GM10248 (cell line): ENCODE measurements at regions not wholly inside any gene's neighbourhood (a gene's known extent, or its start where the extent isn't known, plus 50 kb on each side); places are given as distances from the start of the nearest gene placed in this dataset.

ENCODE experiments used
- CTCF ChIA-PET: fragments of 300-600 bp; sonication (Branson Sonifier 250); formaldehyde crosslinking; extraction: SDS; loops from one replicate; lab custom pipeline; 2021; ENCODE audit warnings: antibody characterized with exemption; lab: Yijun Ruan, JAX
- POLR2A ChIA-PET: fragments of 350-650 bp; sonication (Branson Sonifier 250); formaldehyde crosslinking; extraction: SDS; loops from one replicate; lab custom pipeline; 2020; ENCODE audit warnings: antibody characterized with exemption; lab: Yijun Ruan, JAX
- DNase-seq: peaks from one replicate; pipeline ENCODE4 v3.0.0; 2012; ENCODE audit errors: extremely low spot score
- TF ChIP-seq, protein P1 (sequence below): IDR thresholded peaks from 2 replicates; pipeline ENCODE4 v1.5.1; 2012; ENCODE audit warnings: mild to moderate bottlenecking, low read depth; ENCODE audit errors: extremely low read depth, missing control alignments, control extremely low read depth

DNA sequence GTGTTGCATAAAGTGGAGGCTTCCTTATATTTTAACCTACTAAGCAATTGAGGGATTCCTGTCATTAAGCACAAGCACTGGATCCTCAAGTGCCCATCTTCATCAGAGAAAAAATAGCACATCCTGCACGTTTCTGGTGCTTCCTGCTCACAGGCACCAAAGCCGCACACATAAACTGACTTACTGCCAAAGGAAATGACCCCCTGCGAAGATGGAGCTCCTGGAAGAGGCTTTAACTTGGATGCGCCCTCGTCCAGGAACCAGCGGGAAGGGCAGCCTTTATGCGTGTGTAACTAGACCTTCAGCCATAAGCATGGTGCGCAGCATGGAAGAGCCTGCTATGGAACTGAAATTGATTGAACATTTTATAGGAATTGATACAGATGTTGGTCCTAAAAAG lies 188.7 kb downstream of the FTCDNL1 start:
- ChIA-PET POLR2A (no interaction called here), CTCF (no interaction called here)
- DNase-seq, result no peak
- TF ChIP-seq, protein P1, sequence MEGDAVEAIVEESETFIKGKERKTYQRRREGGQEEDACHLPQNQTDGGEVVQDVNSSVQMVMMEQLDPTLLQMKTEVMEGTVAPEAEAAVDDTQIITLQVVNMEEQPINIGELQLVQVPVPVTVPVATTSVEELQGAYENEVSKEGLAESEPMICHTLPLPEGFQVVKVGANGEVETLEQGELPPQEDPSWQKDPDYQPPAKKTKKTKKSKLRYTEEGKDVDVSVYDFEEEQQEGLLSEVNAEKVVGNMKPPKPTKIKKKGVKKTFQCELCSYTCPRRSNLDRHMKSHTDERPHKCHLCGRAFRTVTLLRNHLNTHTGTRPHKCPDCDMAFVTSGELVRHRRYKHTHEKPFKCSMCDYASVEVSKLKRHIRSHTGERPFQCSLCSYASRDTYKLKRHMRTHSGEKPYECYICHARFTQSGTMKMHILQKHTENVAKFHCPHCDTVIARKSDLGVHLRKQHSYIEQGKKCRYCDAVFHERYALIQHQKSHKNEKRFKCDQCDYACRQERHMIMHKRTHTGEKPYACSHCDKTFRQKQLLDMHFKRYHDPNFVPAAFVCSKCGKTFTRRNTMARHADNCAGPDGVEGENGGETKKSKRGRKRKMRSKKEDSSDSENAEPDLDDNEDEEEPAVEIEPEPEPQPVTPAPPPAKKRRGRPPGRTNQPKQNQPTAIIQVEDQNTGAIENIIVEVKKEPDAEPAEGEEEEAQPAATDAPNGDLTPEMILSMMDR, result no peak

DNA sequence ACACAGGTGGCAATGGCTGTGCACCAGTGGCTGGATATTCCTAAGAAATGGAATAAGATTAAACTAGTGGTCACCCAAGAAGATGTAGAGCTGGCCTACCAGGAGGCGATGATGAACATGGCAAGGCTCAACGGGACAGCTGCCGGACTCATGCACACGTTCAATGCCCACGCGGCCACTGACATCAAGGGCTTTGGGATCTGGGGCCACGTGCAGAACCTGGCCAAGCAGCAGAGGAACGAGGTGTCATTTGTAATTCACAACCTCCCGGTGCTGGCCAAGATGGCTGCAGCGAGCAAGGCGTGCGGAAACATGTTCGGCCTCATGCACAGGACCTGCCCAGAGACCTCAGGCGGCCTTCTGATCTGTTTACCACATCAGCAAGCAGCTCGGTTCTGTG lies 190.8 kb downstream of the FTCDNL1 start:
- ChIA-PET POLR2A (no interaction called here), CTCF (no interaction called here)
- TF ChIP-seq, protein P1, result no peak
- no peak for DNase-seq

DNA sequence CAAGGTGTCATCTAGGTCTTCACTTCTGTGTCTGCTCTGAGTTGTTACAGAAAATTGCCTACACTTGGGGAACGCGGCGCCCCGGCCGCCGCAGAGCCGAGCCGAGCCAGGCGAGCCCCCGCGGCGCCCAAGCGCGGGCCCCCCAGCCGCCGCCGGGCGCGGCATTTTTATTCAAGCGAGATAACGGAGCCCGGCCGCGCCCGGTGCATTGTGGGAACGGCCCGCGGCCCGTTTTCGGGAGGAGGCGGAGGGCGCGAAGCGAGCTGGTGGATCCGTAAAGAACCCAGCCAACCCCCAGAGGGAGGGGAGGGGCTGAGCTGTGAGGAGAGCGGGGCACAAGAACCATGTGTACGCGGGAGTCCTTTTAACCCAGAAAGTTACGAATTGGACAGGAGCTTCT lies 191.8 kb downstream of the FTCDNL1 start:
- POLR2A ChIA-PET, result no interaction called here
- TF ChIP-seq, protein P1, result no peak
- DNase-seq, result no peak
- CTCF ChIA-PET, result no interaction called here

DNA sequence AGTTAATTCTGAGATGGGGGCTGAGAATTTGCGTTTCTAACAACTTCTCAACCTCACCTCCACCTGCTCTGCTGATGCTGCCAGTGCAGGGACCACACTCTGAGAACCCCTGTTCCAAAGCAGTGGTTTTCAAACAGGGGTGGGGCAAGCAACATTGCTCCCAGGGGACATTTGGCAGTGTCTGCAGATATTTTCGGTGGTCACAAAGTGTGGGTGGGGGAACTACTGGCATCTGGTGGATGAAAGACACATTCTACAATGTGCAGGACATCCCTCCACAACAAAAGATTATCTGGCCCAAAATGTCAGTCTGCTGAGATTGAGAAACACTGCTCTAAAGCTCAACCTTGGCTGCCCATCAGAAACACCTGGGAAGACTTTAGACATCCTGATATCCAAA lies 188.7 kb upstream of the SATB2 start:
- peak; percentile 21 for DNase-seq
- POLR2A ChIA-PET, result no interaction called here
- TF ChIP-seq, protein P1, result no peak
- CTCF ChIA-PET, result no interaction called here

DNA sequence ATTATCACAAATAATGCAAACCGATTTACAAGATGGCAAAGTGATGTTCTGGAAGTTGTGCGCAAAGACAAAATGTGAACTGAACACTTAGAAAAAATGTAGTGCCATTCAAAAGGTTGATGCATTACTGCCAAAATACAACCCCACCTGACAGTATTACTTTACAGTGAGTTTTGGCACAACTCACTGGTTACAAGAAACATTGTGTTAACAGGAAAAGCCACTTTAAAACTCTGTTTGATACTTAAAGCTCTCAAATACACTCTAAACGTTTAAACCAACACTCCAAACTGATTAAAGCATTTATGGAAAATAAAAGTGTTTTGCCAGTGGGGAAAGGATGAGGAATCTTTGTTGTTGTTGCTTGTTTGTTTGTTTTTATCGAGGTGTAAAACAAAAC lies 173.4 kb upstream of the SATB2 start:
- CTCF ChIA-PET, result no interaction called here
- TF ChIP-seq, protein P1, result no peak
- no peak for DNase-seq

DNA sequence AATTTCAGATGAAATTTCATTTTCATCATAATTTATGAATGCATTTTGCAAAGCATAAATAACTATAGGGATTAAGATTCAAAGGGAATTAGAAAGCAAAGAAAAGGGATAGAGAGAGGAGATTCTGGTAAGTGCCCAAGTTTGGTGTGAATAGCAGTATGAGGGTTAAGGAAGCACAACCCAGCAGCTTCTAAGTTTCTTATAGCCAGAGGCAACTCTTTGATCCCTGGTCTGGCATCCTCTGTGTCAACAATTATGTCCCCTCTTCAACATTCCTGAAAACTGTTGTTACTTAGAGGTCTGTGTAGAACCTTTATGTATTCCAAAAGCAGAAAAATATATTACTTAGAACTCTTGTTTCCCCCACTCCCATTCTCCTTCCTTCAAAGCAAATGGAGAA lies 171.6 kb upstream of the SATB2 start:
- CTCF ChIA-PET, result no interaction called here
- POLR2A ChIA-PET, result no interaction called here
- TF ChIP-seq, protein P1, result no peak
- DNase-seq, result no peak

More for the DNA sequence above, 173.4 kb upstream of the SATB2 start:
- POLR2A ChIA-PET, result no interaction called here

DNA sequence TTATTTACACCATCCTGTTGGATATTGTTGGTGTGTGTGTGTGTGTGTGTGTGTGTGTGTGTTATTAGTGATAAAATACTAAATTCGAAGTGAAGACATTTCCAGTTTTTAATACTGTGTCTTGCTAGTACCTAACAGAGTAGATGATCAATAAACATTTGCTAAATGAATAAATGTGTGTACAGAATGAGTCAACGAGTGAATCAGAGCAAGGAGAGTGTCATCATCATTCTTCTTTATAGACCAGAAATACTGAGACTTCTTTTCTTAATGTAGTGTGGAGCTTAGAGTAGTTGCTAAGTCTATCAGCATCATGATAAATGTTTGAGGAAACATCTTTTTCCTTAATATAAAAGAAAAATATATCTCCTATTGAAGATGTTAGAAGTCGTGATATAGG lies 169.7 kb upstream of the SATB2 start:
- CTCF ChIA-PET, result no interaction called here

More for the DNA sequence above, 169.7 kb upstream of the SATB2 start:
- POLR2A ChIA-PET, result no interaction called here
- TF ChIP-seq, protein P1, result no peak
- no peak for DNase-seq
